Neural cell (in vitro differentiated cells): ENCODE measurements at regions not wholly inside any gene's neighbourhood (a gene's known extent, or its start where the extent isn't known, plus 50 kb on each side); places are given as distances from the start of the nearest gene placed in this dataset.

Experiments used
- H2AFZ ChIP-seq: fragments of 200-600, 300-800 bp; sonication (generic), shearing (Covaris generic); 2 replicates; pipeline ENCODE4 v1.6.0; 2014; ENCODE audit warnings: low read depth, mild to moderate bottlenecking, antibody characterized with exemption, low read length, moderate library complexity
- H3F3A ChIP-seq: fragments of 200-600 bp; shearing (Covaris generic); 2 replicates; pipeline ENCODE4 v1.6.1; 2016; ENCODE audit warnings: mild to moderate bottlenecking, moderate library complexity, mixed read lengths, antibody characterized with exemption, low read length; ENCODE audit not compliant: insufficient read depth, poor library complexity, severe bottlenecking
- H3K27ac ChIP-seq: fragments of 200-600, 300-800 bp; sonication (generic), shearing (Covaris generic); 2 replicates; pipeline ENCODE4 v1.5.1; 2014; ENCODE audit warnings: mild to moderate bottlenecking, low read length, moderate library complexity
- H3K27me3 ChIP-seq: fragments of 300-800, 200-600 bp; sonication (generic), shearing (Covaris generic); 2 replicates; pipeline ENCODE4 v1.6.0; 2014; ENCODE audit warnings: mild to moderate bottlenecking, low read depth, low read length, moderate library complexity; ENCODE audit not compliant: insufficient read depth
- H3K36me3 ChIP-seq: fragments of 300-800, 200-600 bp; sonication (generic), shearing (Covaris generic); 2 replicates; pipeline ENCODE4 v1.5.1; 2014; ENCODE audit warnings: mild to moderate bottlenecking, antibody characterized with exemption, low read length, moderate library complexity; ENCODE audit not compliant: insufficient read depth
- H3K4me2 ChIP-seq: fragments of 300-800, 200-600 bp; sonication (generic), shearing (Covaris generic); 2 replicates; pipeline ENCODE4 v1.6.0; 2014; ENCODE audit warnings: mild to moderate bottlenecking, low read length
- H3K4me3 ChIP-seq: fragments of 300-800, 200-600 bp; sonication (generic), shearing (Covaris generic); 2 replicates; pipeline ENCODE4 v1.5.1; 2014; ENCODE audit warnings: mild to moderate bottlenecking, low read length, moderate library complexity
- H3K79me2 ChIP-seq: fragments of 200-600 bp; shearing (Covaris generic); replicated peaks from 2 replicates; pipeline ENCODE4 v1.6.0; 2014; ENCODE audit warnings: mild to moderate bottlenecking, low read length, moderate library complexity; ENCODE audit not compliant: insufficient read depth
- H3K9ac ChIP-seq: fragments of 300-800, 200-600 bp; sonication (generic), shearing (Covaris generic); 2 replicates; pipeline ENCODE4 v1.6.1; 2016; ENCODE audit warnings: mild to moderate bottlenecking, low read length, mixed read lengths
- H3K9me2 ChIP-seq: fragments of 200-600 bp; shearing (Covaris generic); 2 replicates; pipeline ENCODE4 v1.6.1; 2016; ENCODE audit warnings: mild to moderate bottlenecking, low read length, mixed read lengths; ENCODE audit not compliant: insufficient read depth
- H3K9me3 ChIP-seq: fragments of 200-600, 300-800 bp; sonication (generic), shearing (Covaris generic); 2 replicates; pipeline ENCODE4 v1.6.1; 2016; ENCODE audit warnings: mild to moderate bottlenecking, mixed run types, low read length, moderate library complexity, mixed read lengths
- H4K20me1 ChIP-seq: fragments of 200-600 bp; shearing (Covaris generic); 2 replicates; pipeline ENCODE4 v1.6.1; 2016; ENCODE audit warnings: mild to moderate bottlenecking, mixed run types; ENCODE audit not compliant: insufficient read depth
- EP300 ChIP-seq: fragments of 450-650 bp; conservative IDR thresholded peaks from 2 replicates; pipeline ENCODE4 v1.6.1; 2014; ENCODE audit warnings: antibody characterized with exemption, mild to moderate bottlenecking, moderate library complexity; ENCODE audit not compliant: poor library complexity, severe bottlenecking
- POLR2AphosphoS5 ChIP-seq: IDR thresholded peaks from 2 replicates; pipeline ENCODE4 v1.6.1; 2012
- RAD21 ChIP-seq: fragments of 450-650 bp; conservative IDR thresholded peaks from 2 replicates; pipeline ENCODE4 v1.6.1; 2014; ENCODE audit warnings: antibody characterized with exemption, mild to moderate bottlenecking, moderate library complexity
- SMC3 ChIP-seq: fragments of 450-650 bp; conservative IDR thresholded peaks from 2 replicates; pipeline ENCODE4 v1.6.1; 2014; ENCODE audit warnings: antibody characterized with exemption, mild to moderate bottlenecking, moderate library complexity; ENCODE audit not compliant: poor library complexity
- TAF1 ChIP-seq: IDR thresholded peaks from 2 replicates; pipeline ENCODE4 v1.6.1; 2012; ENCODE audit warnings: low read depth
- TF ChIP-seq, protein P1 (sequence below): IDR thresholded peaks from 2 replicates; pipeline ENCODE4 v1.6.1; 2012; ENCODE audit warnings: borderline replicate concordance
- TF ChIP-seq, protein P2 (sequence below): fragments of 450-650 bp; IDR thresholded peaks from 2 replicates; pipeline ENCODE4 v1.5.1; 2014; ENCODE audit warnings: antibody characterized with exemption, mild to moderate bottlenecking, moderate library complexity; ENCODE audit not compliant: poor library complexity, severe bottlenecking

DNA sequence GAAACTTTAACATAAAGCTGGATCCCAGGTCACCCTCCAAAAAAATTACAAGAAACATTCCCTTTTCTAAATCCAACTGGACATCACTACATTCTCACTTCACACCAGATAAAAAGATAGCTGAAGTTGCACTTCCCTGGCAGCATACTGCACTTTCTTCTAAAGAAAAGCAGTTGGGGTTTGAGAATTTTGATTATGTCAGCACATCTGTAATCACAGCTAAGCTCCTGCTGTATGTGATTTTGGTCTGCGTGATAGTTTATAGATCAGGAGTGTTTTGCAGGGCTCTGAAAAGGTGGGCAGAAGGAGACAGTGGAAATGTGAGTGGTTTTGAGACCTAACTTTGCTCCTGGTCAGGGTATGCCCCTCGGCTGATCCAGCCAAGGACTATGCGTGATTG lies 199.1 kb upstream of the AKR1E2 start:
- Histone ChIP-seq H3F3A (no peaks in the 10 kb centered on the region), H3K9me2 (no peaks in the 10 kb centered on the region), H3K27me3 (no peaks in the 10 kb centered on the region), H3K9ac (no peak overlapping the region), H3K4me2 (no peak overlapping the region), H3K79me2 (no peaks in the 10 kb centered on the region), H3K36me3 (no peaks in the 10 kb centered on the region), H4K20me1 (no peaks in the 10 kb centered on the region), H3K9me3 (no peaks in the 10 kb centered on the region), H3K27ac (no peak overlapping the region), H3K4me3 (no peak overlapping the region), H2AFZ (no peak overlapping the region)
- no peak for TF ChIP-seq SMC3
- no peak for TF ChIP-seq RAD21
- TF ChIP-seq TAF1, result no peak
- TF ChIP-seq, protein P1, sequence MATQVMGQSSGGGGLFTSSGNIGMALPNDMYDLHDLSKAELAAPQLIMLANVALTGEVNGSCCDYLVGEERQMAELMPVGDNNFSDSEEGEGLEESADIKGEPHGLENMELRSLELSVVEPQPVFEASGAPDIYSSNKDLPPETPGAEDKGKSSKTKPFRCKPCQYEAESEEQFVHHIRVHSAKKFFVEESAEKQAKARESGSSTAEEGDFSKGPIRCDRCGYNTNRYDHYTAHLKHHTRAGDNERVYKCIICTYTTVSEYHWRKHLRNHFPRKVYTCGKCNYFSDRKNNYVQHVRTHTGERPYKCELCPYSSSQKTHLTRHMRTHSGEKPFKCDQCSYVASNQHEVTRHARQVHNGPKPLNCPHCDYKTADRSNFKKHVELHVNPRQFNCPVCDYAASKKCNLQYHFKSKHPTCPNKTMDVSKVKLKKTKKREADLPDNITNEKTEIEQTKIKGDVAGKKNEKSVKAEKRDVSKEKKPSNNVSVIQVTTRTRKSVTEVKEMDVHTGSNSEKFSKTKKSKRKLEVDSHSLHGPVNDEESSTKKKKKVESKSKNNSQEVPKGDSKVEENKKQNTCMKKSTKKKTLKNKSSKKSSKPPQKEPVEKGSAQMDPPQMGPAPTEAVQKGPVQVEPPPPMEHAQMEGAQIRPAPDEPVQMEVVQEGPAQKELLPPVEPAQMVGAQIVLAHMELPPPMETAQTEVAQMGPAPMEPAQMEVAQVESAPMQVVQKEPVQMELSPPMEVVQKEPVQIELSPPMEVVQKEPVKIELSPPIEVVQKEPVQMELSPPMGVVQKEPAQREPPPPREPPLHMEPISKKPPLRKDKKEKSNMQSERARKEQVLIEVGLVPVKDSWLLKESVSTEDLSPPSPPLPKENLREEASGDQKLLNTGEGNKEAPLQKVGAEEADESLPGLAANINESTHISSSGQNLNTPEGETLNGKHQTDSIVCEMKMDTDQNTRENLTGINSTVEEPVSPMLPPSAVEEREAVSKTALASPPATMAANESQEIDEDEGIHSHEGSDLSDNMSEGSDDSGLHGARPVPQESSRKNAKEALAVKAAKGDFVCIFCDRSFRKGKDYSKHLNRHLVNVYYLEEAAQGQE, result no peak
- no peak for TF ChIP-seq POLR2AphosphoS5
- no peak for TF ChIP-seq EP300

DNA sequence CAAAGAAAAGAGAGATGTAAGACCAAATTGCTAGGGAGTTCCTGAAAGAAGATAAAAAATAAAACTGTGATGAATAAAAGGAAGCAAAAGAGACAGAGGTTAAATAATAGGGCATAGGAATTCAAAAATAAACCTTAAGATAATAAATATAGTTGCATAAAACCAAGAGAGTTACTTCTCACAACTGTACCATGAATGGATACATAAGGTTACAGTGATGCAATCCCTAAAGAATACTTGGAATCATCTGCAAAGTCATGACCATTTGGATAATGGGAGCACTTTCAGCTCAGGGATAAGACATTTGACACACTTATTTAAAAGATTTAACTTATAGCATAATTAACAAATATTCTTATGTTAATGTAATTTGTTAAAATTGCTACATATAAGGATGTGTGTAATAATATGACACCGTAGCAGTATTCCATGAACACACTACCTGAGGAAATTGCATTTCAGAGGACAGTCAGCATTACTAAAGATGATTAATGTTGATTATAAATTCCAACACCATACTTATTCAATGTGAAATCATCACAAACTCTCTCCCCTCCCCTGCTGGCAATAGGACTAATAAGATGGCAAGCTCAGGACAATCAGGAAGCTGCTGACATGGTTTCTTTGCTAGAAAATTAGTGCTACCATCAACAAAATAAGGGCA lies 202.1 kb upstream of the AKR1E2 start:
- Histone ChIP-seq H3K4me3 (no peak overlapping the region), H3K9me2 (no peaks in the 10 kb centered on the region), H3F3A (no peaks in the 10 kb centered on the region), H2AFZ (no peak overlapping the region), H3K27ac (peak overlapping the region; percentile 80), H3K27me3 (no peaks in the 10 kb centered on the region), H3K79me2 (no peaks in the 10 kb centered on the region), H4K20me1 (no peaks in the 10 kb centered on the region), H3K9ac (peak overlapping the region; percentile 30), H3K9me3 (no peaks in the 10 kb centered on the region), H3K36me3 (no peaks in the 10 kb centered on the region), H3K4me2 (no peak overlapping the region)
- TF ChIP-seq, protein P2, sequence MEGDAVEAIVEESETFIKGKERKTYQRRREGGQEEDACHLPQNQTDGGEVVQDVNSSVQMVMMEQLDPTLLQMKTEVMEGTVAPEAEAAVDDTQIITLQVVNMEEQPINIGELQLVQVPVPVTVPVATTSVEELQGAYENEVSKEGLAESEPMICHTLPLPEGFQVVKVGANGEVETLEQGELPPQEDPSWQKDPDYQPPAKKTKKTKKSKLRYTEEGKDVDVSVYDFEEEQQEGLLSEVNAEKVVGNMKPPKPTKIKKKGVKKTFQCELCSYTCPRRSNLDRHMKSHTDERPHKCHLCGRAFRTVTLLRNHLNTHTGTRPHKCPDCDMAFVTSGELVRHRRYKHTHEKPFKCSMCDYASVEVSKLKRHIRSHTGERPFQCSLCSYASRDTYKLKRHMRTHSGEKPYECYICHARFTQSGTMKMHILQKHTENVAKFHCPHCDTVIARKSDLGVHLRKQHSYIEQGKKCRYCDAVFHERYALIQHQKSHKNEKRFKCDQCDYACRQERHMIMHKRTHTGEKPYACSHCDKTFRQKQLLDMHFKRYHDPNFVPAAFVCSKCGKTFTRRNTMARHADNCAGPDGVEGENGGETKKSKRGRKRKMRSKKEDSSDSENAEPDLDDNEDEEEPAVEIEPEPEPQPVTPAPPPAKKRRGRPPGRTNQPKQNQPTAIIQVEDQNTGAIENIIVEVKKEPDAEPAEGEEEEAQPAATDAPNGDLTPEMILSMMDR, result no peak
- no peak for TF ChIP-seq RAD21

DNA sequence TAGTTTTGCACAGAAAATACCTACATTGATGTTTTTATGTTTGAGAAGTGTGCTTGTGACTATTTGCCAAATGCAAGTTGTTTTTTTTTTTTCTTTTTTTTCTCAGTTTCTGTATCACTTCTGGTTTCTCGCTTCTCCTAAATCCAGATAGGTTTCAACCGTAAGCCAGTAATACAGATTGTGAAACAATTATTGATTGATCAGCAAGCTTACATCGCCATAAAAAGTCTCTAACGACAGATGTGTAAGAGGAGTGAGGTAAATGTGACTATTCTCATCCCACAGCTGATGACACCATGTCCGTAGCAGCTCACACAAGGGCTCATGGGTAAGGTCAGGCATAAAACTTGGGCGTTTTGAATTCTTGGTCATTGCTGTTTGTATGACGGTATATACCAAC lies 202.8 kb upstream of the AKR1E2 start:
- Histone ChIP-seq H3K9ac (peak overlapping the region; percentile 30), H3K4me3 (no peak overlapping the region), H3K9me2 (no peaks in the 10 kb centered on the region), H3K27ac (peak overlapping the region; percentile 80), H3K27me3 (no peaks in the 10 kb centered on the region), H3K79me2 (no peaks in the 10 kb centered on the region), H3K9me3 (no peaks in the 10 kb centered on the region), H2AFZ (no peak overlapping the region), H4K20me1 (no peaks in the 10 kb centered on the region), H3K36me3 (no peaks in the 10 kb centered on the region), H3F3A (no peaks in the 10 kb centered on the region), H3K4me2 (peak overlapping the region; percentile 21)
- TF ChIP-seq, protein P2, result no peak
